H1 (cell line): ENCODE measurements at regions not wholly inside any gene's neighbourhood (a gene's known extent, or its start where the extent isn't known, plus 50 kb on each side); places are given as distances from the start of the nearest gene placed in this dataset.

Source experiments
- BACH1 ChIP-seq: IDR thresholded peaks from 2 replicates; pipeline ENCODE4 v1.6.1; 2012; ENCODE audit warnings: low read length, improper control_type of control experiment
- EZH2 ChIP-seq: fragments of 200-600 bp; sonication (generic); IDR thresholded peaks from 2 replicates; pipeline ENCODE4 v1.7.1; 2012; ENCODE audit warnings: low read depth, mild to moderate bottlenecking, moderate library complexity, low read length, inconsistent platforms; ENCODE audit not compliant: severe bottlenecking
- MAX ChIP-seq: IDR thresholded peaks from 2 replicates; pipeline ENCODE4 v1.6.1; 2012; ENCODE audit warnings: inconsistent platforms
- POLR2AphosphoS5 ChIP-seq: IDR thresholded peaks from 2 replicates; pipeline ENCODE4 v1.6.1; 2011; ENCODE audit warnings: low read depth, low read length
- RXRA ChIP-seq: IDR thresholded peaks from 2 replicates; pipeline ENCODE4 v1.6.1; 2011; ENCODE audit warnings: low read depth, mild to moderate bottlenecking, low read length, moderate library complexity; ENCODE audit not compliant: insufficient read depth
- TBP ChIP-seq: IDR thresholded peaks from 2 replicates; pipeline ENCODE4 v1.6.1; 2011; ENCODE audit warnings: low read depth, low read length, improper control_type of control experiment
- TF ChIP-seq, protein P1 (sequence below), 3 experiments: IDR thresholded peaks; 1 replicate in 2 of 3; 2 replicates in 1 of 3; pipeline versions ENCODE4 v1.5.1 to v1.6.1; 2011; ENCODE audit warnings: low read length in 3 of 3, mild to moderate bottlenecking in 3 of 3, inconsistent platforms in 2 of 3, low read depth in 1 of 3, moderate library complexity in 1 of 3; ENCODE audit not compliant: insufficient read depth in 1 of 3; ENCODE audit errors: control extremely low read depth in 1 of 3

DNA sequence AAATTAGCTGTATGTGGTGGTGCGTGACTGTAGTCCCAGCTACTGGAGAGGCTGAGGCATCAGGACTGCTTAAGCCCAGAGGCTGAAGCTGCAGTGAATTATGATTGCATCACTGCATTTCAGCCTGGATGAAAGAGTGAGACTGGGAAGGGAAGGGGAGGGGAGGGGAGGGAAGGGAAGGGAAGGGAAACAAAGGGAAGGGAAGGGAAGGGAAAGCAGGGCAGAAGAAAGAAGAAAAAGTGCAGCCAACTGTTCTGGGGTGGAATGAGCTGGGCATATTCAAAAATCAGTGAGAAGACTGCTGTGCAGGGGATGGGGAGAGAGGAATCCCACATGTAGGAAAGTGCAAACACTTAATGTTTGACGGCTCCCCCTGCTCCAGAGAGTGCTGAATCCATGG, 905.5 kb downstream of the UQCRFS1 start:
- no peak for TF ChIP-seq EZH2
- TF ChIP-seq BACH1 = no peak
- no peak for TF ChIP-seq TBP
- TF ChIP-seq, protein P1, sequence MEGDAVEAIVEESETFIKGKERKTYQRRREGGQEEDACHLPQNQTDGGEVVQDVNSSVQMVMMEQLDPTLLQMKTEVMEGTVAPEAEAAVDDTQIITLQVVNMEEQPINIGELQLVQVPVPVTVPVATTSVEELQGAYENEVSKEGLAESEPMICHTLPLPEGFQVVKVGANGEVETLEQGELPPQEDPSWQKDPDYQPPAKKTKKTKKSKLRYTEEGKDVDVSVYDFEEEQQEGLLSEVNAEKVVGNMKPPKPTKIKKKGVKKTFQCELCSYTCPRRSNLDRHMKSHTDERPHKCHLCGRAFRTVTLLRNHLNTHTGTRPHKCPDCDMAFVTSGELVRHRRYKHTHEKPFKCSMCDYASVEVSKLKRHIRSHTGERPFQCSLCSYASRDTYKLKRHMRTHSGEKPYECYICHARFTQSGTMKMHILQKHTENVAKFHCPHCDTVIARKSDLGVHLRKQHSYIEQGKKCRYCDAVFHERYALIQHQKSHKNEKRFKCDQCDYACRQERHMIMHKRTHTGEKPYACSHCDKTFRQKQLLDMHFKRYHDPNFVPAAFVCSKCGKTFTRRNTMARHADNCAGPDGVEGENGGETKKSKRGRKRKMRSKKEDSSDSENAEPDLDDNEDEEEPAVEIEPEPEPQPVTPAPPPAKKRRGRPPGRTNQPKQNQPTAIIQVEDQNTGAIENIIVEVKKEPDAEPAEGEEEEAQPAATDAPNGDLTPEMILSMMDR (IDR thresholded peaks at IDR 0.05; ENCODE audit: control extremely low read depth in 1 of 3, insufficient read depth in 1 of 3, low read depth in 1 of 3, low read length in 3 of 3) = no peak
- no peak for TF ChIP-seq MAX
- TF ChIP-seq RXRA = no peak
- no peak for TF ChIP-seq POLR2AphosphoS5
